Type B pancreatic cell (in vitro differentiated cells): ENCODE measurements at regions not wholly inside any gene's neighbourhood (a gene's known extent, or its start where the extent isn't known, plus 50 kb on each side); places are given as distances from the start of the nearest gene placed in this dataset.

Source experiments
- DNase-seq: peaks from one replicate; pipeline ENCODE4 v3.0.0; 2021; ENCODE audit warnings: mixed read lengths; ENCODE audit not compliant: unreplicated experiment; ENCODE audit errors: extremely low spot score
- H3K27ac Mint-ChIP-seq: 2 replicates; pipeline ENCODE4 v1.8.0; 2021; ENCODE audit warnings: mild to moderate bottlenecking, mixed read lengths
- H3K27me3 Mint-ChIP-seq: 2 replicates; pipeline ENCODE4 v1.8.0; 2021; ENCODE audit warnings: mixed read lengths
- H3K36me3 Mint-ChIP-seq: 2 replicates; pipeline ENCODE4 v1.8.0; 2021; ENCODE audit warnings: mixed read lengths
- H3K4me1 Mint-ChIP-seq: one replicate; pipeline ENCODE4 v1.8.0; 2021; ENCODE audit warnings: mixed read lengths; ENCODE audit not compliant: unreplicated experiment
- H3K4me3 Mint-ChIP-seq: 2 replicates; pipeline ENCODE4 v1.8.0; 2021; ENCODE audit warnings: mild to moderate bottlenecking, mixed read lengths
- H3K9me3 Mint-ChIP-seq: 2 replicates; pipeline ENCODE4 v1.8.0; 2021; ENCODE audit warnings: mixed read lengths
- CTCF ChIP-seq: fragments of 200-600 bp; sonication (generic); conservative IDR thresholded peaks from 2 replicates; pipeline ENCODE4 v1.5.0; 2021; ENCODE audit warnings: antibody characterized with exemption, mild to moderate bottlenecking

DNA sequence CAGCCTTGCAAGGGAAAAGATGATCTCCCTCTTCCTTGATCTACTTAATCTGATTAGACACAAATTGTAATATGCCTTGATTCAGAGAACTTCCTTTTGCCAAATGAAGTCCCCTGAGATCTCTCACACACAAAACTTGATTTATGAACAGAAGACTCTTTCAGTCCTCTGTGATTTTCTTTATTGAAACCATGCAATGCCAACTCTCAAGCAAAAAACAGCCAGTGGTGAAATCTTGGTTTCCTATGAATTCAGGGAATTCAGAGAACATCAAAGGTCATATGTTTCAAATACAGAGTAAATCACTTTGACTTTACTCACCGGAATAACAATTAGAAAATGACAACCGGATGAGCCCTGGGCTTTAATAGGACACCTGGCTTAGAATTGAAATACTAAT is 211.7 kb downstream of the ABHD5 start:
- DNase-seq, result no peak
- no peak overlapping the region for H3K4me3 Mint-ChIP-seq
- H3K36me3 Mint-ChIP-seq, result no peaks in the 10 kb centered on the region
- H3K9me3 Mint-ChIP-seq, result no peaks in the 10 kb centered on the region
- no peak for TF ChIP-seq CTCF
- H3K27me3 Mint-ChIP-seq, result peaks cover 29% of the 10 kb centered on the region
- no peaks in the 10 kb centered on the region for H3K4me1 Mint-ChIP-seq
- H3K27ac Mint-ChIP-seq, result no peak overlapping the region

DNA sequence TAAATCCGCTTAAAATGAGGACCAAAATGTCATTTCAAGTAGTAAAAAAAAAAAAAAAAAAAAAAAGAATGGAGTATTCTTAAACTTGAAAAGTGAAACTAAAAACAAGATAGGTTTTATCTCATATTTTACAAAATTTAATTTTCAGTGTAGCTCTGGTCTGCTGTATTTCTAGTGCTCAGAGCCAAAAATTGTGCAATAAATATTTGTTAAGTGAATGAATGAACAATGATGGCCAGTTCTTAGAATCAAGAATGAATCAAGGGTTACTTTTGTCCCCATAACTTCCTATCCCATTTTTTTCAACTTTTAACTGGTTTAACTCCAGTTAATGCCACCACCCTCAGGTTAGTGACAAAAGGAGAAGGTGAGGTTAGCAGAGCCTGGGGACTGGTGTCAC is 214.4 kb downstream of the ABHD5 start:
- no peak for TF ChIP-seq CTCF
- Mint-ChIP-seq H3K36me3 (no peaks in the 10 kb centered on the region), H3K27me3 (peaks cover 23% of the 10 kb centered on the region), H3K27ac (no peak overlapping the region), H3K9me3 (no peaks in the 10 kb centered on the region), H3K4me3 (no peak overlapping the region), H3K4me1 (no peaks in the 10 kb centered on the region)
- no peak for DNase-seq

DNA sequence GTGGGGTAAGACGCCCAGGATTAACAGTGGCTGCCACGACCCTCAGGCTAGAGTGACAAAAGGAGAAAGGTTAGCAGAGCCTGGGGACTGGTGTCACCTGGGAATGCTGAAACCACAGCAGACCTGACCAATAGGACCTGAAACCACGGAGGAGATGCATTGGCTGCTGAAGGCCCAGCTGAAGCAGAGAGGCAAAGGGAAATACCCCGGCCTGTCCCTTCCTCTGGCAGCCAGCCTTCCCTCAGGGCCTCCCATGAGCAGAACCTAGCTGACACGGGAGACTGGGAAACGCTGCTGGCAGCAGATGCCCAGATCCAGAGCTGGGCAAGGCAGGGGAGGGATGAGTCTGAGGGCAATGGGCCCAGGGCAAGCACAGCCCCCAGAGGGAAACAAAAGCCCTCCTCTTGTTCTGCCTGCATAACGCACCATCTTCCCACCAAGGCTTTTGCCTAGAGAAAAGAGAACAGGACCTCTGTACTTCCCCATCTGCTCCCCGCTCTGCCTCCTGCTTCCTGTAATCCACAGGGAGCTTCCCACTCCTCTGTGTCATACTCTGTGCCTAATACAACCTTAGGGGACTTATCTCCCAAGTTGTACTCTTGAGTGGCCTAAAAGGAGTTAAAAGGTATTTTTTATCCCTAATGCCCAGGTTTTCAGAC is 216.2 kb downstream of the ABHD5 start:
- TF ChIP-seq CTCF, result no peak
- Mint-ChIP-seq H3K4me3 (no peak overlapping the region), H3K9me3 (no peaks in the 10 kb centered on the region), H3K4me1 (no peaks in the 10 kb centered on the region), H3K27me3 (peaks cover 23% of the 10 kb centered on the region), H3K27ac (no peak overlapping the region), H3K36me3 (no peaks in the 10 kb centered on the region)
- DNase-seq, result no peak

GRCh38 chr3:43907508-43907858 is 216.7 kb downstream of the ABHD5 start:
- peaks cover 19% of the 10 kb centered on the region for H3K27me3 Mint-ChIP-seq
- H3K9me3 Mint-ChIP-seq, result no peaks in the 10 kb centered on the region
- no peak for TF ChIP-seq CTCF
- no peaks in the 10 kb centered on the region for H3K36me3 Mint-ChIP-seq
- no peak overlapping the region for H3K27ac Mint-ChIP-seq
- H3K4me3 Mint-ChIP-seq, result no peak overlapping the region
- no peak for DNase-seq
- H3K4me1 Mint-ChIP-seq, result no peaks in the 10 kb centered on the region

- H3K4me3 Mint-ChIP-seq, result no peak overlapping the region
- H3K27ac Mint-ChIP-seq, result no peak overlapping the region
- H3K27me3 Mint-ChIP-seq, result peaks cover 26% of the 10 kb centered on the region
- H3K9me3 Mint-ChIP-seq, result no peaks in the 10 kb centered on the region
- no peak for TF ChIP-seq CTCF
- no peaks in the 10 kb centered on the region for H3K36me3 Mint-ChIP-seq
- no peaks in the 10 kb centered on the region for H3K4me1 Mint-ChIP-seq
- no peak for DNase-seq
These were observed 217.7 kb downstream of the ABHD5 start for GRCh38 chr3:43908456-43908855.

GRCh38 chr3:43909149-43909548 is 218.4 kb downstream of the ABHD5 start:
- no peak for TF ChIP-seq CTCF
- H3K36me3 Mint-ChIP-seq, result no peaks in the 10 kb centered on the region
- H3K9me3 Mint-ChIP-seq, result no peaks in the 10 kb centered on the region
- no peak overlapping the region for H3K27ac Mint-ChIP-seq
- DNase-seq, result no peak
- no peak overlapping the region for H3K4me3 Mint-ChIP-seq
- no peaks in the 10 kb centered on the region for H3K4me1 Mint-ChIP-seq
- peaks cover 28% of the 10 kb centered on the region for H3K27me3 Mint-ChIP-seq
